ENCODE measurements at regions not wholly inside any gene's neighbourhood (a gene's known extent, or its start where the extent isn't known, plus 50 kb on each side); places are given as distances from the start of the nearest gene placed in this dataset.

GRCh38 chr2:18172607-18173006, 294.1 kb downstream of the KCNS3 start:
- no peak for DNase-seq

GRCh38 chr2:18171191-18172139, 293.0 kb downstream of the KCNS3 start:
- no peak for DNase-seq

GRCh38 chr2:18170642-18171041, 292.2 kb downstream of the KCNS3 start:
- no peak for DNase-seq

GRCh38 chr2:18169893-18170175, 291.4 kb downstream of the KCNS3 start:
- DNase-seq, result no peak

DNA sequence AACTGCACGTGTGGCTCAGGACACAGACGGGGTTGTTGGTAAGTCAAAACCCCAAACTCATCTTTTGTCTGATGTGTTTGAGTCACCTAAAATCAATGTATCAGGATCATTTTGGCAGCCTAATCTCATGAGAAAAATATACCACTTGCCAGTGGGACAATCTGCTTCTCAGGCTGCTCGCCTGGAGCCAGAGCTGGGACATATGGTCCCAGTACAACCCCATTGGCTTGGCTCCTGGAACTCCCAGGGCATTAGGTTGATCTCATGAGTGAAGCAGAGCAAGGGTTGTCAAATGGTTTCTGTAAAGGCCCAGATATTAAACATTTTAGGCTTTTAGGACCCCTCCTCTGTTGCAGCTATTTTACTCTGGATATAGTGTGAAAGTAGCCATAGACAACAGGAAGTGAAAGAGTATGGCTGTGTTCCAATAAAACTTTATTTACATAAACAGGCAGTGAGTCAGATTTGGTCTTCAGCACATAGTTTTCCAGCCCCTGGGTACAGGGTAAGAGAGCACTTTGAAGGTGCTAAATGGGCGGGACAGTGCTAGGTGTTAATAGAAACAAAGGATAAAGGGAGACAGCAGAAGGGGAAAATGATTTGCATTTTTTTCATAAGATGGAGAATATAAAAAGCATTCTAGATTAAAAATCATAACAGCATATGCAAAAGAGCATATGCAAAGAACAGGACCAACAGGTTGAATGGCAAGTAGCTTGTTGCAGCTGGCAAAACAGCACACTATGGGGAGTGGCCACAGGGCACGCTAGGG, 290.8 kb downstream of the KCNS3 start:
- DNase-seq, result no peak

GRCh38 chr2:18167871-18168270, 289.4 kb downstream of the KCNS3 start:
- no peak for DNase-seq

GRCh38 chr2:18161681-18162080, 283.2 kb downstream of the KCNS3 start:
- no peak for DNase-seq

DNA sequence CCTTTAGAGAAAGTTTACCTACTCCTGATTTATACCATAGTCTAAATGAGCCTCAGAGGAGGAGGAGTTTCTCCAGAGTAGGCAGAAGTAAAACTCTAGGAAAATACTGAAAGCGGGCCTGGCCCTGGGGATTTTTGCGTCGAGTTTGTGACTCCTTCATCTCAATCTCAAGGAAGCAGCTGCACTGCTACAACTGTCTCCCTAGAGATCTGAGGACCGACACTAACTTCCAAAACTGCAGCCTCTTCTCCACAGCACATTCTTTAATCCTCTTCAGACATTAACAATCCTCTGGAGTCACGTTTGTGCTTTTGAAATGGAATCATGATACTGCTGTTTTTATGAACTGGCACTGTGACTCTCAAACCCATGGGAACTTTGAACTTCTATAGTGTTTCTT, 281.4 kb downstream of the KCNS3 start:
- DNase-seq, result no peak

GRCh38 chr2:18156421-18156820, 278.0 kb downstream of the KCNS3 start:
- no peak for DNase-seq

GRCh38 chr2:18156002-18156401, 277.5 kb downstream of the KCNS3 start:
- no peak for DNase-seq

DNA sequence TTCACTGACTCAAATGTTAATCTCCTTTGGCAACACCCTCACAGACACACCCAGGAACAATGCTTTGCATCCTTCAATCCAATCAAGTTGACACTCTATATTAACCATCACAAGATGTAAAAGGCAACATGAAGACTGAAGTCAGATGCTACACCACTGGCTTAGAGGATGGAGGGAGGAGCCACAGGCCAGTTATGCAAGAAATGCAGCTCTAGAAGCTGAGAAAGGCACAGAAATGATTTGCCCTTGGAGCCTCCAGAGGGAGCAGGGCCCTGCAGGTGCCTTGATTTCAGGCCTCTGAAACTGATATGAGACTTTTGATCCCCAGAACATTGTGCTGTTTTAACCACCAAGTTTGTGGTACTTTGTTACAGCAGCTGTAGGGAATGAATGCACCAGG, 276.3 kb downstream of the KCNS3 start:
- no peak for DNase-seq

DNA sequence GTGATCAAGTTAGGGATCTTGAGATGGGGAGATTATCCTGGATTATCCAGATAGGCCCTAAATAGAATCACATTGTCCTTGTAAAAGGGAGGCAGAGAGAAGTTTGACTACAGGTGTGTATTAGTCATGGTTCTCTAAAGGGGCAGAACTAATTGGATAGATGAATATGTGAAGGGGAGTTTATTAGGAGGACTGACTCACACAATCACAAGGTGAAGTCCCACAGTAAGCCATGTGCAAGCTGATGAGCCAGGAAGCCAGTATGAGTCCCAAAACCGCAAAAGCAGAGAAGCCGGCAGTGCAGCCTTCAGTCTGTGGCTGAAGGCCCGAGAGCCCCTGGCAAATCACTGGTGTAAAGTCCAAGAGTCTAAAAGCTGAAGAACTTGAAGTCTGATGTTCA, 275.8 kb downstream of the KCNS3 start:
- no peak for DNase-seq

DNA sequence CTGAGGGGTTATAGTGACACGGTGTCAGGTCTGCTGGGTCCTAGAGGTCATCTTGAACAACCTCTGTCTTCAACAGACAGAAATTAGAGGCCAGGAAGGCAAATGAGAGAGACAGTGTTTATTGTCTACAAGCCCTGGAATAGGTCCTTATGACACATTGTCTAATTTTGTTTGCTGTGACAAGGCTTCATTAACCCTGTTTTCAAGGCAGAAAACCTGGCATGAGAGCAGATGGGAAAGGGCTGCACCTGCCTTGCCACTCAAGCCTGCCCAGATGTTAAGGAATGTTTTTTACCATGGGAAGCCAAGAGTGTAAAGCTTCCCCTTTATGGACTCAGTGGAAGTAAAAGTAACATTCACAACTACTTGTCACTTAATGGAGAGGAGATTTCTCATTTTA, 275.3 kb downstream of the KCNS3 start:
- no peak for DNase-seq

- no peak for DNase-seq
Observed at GRCh38 chr2:18151237-18151636, 272.8 kb downstream of the KCNS3 start.

- DNase-seq, result no peak
Observed at GRCh38 chr2:18149660-18150246, 271.3 kb downstream of the KCNS3 start.

DNA sequence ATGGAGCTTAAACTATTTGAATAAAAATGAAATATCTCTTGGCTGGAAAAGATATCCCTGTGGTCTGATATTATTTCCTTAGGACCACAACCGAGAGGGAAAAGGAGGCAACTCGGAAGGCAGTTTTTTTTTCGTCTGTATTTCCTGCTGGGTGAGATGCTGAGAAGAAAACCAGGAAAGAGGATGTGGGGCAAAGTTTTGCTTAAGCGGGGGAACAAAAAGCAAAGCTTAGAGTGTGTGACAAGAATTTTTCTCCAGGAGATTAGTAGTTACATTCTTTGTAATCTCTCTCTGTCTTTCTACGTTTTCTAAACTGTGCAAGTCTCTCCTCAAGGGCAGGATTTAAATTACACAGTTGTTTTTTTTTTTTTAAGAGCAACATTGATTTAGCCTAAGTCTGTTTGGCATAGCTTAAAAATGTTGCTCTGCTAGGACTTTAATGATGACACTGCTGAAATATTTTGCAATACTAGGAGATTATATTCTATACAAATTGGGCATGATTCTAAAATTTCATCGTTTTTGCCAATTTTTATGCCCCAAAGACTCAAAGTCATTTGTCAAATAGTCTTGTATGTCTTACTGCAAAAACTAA, 258.5 kb downstream of the KCNS3 start:
- DNase-seq, result no peak

DNA sequence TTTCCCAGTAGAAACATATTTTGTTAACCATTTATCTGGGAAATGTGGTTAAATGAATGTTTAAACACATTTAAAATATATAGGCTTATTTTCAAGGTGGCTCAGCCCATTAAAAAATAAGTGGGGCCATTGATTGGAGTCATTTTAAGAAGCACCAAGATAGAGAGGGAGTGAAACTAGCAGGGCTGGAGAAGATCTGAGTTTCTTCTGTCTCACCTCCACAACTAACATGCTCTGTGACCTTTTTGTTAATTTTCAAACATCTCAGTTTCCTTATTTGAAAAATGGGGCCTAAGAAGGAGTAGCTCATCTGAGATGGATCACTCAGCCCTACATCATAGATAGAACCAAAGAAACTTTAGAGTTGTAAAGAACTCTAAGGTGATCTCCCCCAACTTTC, 254.8 kb downstream of the KCNS3 start:
- DNase-seq, result no peak

DNA sequence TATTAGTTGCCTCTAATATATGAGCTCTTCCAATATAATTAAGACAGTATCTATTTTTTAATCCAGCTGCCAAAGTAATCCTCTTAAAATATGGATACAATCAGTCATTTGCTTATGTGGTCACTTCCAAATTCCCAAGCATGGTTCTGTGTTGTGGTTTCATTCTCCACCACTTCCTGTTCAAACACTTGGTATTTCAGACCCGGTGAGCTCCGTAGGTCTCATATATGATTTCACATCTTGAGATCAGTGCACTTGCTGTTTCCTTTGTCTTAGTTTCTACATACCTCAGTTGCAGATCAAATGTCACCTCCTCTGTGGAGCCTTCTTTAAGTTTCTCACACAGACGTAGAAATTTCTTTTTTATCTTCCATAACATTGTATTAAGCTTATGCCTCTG, 254.2 kb downstream of the KCNS3 start:
- no peak for DNase-seq

DNA sequence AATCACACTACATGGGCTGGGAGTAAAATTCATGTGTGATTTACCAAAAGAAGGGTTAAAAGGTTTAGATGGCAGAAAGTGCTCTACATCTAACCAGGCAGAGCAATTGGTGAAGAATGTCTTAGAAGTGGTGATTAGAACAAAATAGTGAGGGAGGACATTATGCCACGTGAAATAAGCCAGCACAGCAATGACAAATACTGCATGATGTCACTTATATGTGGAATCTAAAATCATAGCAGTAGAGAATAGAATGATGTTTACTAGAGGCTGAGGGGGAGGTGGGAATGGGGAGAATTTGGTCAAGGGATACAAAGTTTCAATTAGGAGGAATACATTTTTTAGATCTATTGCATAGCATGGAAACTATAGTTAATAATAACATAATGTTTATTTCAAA, 253.3 kb downstream of the KCNS3 start:
- no peak for DNase-seq

DNA sequence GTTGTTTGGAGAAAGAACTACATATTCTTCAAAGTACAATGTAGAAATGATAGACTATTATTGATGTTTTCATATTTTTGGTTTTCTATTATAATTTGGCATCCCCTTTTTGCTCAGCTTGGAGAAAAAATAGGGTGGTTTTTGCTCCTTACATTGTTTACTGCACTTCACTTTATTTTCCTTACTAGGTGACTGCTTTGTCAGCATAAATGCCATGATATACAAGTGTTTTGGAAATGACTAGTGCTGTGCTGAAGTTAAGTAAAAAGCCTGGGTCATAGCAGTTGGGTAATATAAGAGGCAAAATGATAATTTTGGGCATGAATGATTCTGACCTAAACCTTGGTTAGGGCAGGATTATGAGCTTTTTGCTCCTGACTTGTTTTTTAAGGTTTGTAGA, 250.9 kb downstream of the KCNS3 start:
- DNase-seq, result no peak

DNA sequence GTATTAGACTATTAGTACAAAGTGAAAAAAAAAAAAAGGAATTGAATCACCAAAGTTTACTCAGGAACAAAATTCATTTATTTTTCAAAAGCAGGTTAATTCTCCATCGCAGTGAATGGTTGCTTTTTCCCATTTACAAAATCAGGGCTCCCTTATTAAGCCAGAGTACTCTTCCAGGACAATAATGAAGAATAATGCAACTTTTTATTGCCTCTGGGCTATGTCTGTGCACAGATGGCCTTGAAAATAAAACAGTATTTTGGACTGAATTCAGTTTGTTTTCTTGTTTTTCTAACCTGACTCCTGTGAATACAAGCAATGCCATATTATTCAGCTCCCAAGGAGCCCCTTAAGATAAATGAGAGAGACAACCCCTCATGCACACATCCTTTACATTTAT, 246.8 kb downstream of the KCNS3 start:
- no peak for DNase-seq

GRCh38 chr2:18124116-18124835, 245.8 kb downstream of the KCNS3 start:
- DNase-seq, result no peak

- DNase-seq, result no peak
Observed at GRCh38 chr2:18123577-18123976, 245.1 kb downstream of the KCNS3 start.
